ENCODE measurements at regions not wholly inside any gene's neighbourhood (a gene's known extent, or its start where the extent isn't known, plus 50 kb on each side); places are given as distances from the start of the nearest gene placed in this dataset.

GRCh38 chr1:192238421-192238820 lies 78.4 kb upstream of the RGS21 start:
- no peak for DNase-seq (ENCODE audit: low read depth)

GRCh38 chr1:192243721-192244120 lies 73.1 kb upstream of the RGS21 start:
- no peak for DNase-seq (ENCODE audit: low read depth)

GRCh38 chr1:192251735-192252134 lies 65.1 kb upstream of the RGS21 start:
- no peak for DNase-seq (ENCODE audit: low read depth)

- DNase-seq (ENCODE audit: low read depth), result no peak
Observed at GRCh38 chr1:192252776-192253175, 64.0 kb upstream of the RGS21 start.

- DNase-seq (ENCODE audit: low read depth), result no peak
Observed at GRCh38 chr1:192256674-192257334, 60.0 kb upstream of the RGS21 start.

- no peak for DNase-seq (ENCODE audit: low read depth)
Observed at GRCh38 chr1:192260076-192260475, 56.7 kb upstream of the RGS21 start.

GRCh38 chr1:192261476-192261875 lies 55.3 kb upstream of the RGS21 start:
- DNase-seq (ENCODE audit: low read depth), result no peak

- DNase-seq (ENCODE audit: low read depth), result peak; percentile 58
Observed at GRCh38 chr1:192263436-192263835, 53.4 kb upstream of the RGS21 start.

- no peak for DNase-seq (ENCODE audit: low read depth)
Observed at GRCh38 chr1:192265516-192266173, 51.1 kb upstream of the RGS21 start.

- no peak for DNase-seq (ENCODE audit: low read depth)
Observed at GRCh38 chr1:192266645-192267044, 50.1 kb upstream of the RGS21 start.

Measured in renal cortical epithelial cell (primary cell).